Muscle of leg (tissue), 3 donors: ENCODE measurements at regions not wholly inside any gene's neighbourhood (a gene's known extent, or its start where the extent isn't known, plus 50 kb on each side); places are given as distances from the start of the nearest gene placed in this dataset.
A peak's percentile ranks its signal among the peaks of the same experiment; 100 is the strongest.

Experiments
- DNase-seq: peaks from one replicate; pipeline ENCODE4 v3.0.0; 2013
- H3K27ac ChIP-seq: one replicate; pipeline ENCODE4 v1.5.1; 2013; ENCODE audit warnings: mild to moderate bottlenecking, low read length, control low read depth
- H3K27me3 ChIP-seq: one replicate; pipeline ENCODE4 v1.6.1; 2013; ENCODE audit warnings: low read length; ENCODE audit not compliant: control insufficient read depth, insufficient read depth
- H3K36me3 ChIP-seq: one replicate; pipeline ENCODE4 v1.6.1; 2013; ENCODE audit warnings: low read length; ENCODE audit not compliant: control insufficient read depth, insufficient read depth
- H3K4me1 ChIP-seq: one replicate; pipeline ENCODE4 v1.6.1; 2013; ENCODE audit warnings: low read length; ENCODE audit not compliant: control insufficient read depth, insufficient read depth
- H3K4me3 ChIP-seq: one replicate; pipeline ENCODE4 v1.5.1; 2013; ENCODE audit warnings: low read length, control low read depth
- H3K9me3 ChIP-seq: replicated peaks from 2 replicates; pipeline ENCODE4 v1.6.1; 2013; ENCODE audit warnings: low read depth, low read length; ENCODE audit not compliant: control insufficient read depth
- WGBS: methylation state at CpG from one replicate; pipeline ENCODE4 v1.1.5; 2013; ENCODE audit warnings: missing lambda C conversion rate; ENCODE audit not compliant: insufficient coverage; 5-methylcytosine and 5-hydroxymethylcytosine counted together

DNA sequence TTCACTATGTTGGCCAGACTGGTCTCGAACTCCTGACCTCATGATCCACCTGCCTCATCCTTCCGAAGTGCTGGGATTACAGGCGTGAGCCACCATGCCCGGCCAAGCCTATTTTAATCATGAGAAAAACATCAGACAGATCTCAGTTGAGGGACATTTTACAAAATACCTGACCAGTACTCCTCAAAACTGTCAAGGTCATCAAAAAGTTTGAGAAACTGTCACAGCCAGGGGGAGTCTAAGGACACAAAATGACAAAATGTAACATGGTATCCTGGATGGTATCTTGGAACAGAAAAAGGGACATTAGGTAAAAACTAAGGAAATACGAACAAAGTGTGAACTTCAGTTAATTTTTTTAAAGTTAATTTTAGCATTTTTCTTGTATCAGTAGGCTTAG lies 219.8 kb upstream of the PPP1R3A start:
- no peak overlapping the region for H3K4me3 ChIP-seq
- no peaks in the 10 kb centered on the region for H3K36me3 ChIP-seq
- 77% methylated on average over 3 of the region's 5 CpGs for WGBS
- H3K9me3 ChIP-seq = no peaks in the 10 kb centered on the region
- no peaks in the 10 kb centered on the region for H3K4me1 ChIP-seq
- H3K27ac ChIP-seq = no peak overlapping the region
- DNase-seq = no peak
- no peaks in the 10 kb centered on the region for H3K27me3 ChIP-seq

DNA sequence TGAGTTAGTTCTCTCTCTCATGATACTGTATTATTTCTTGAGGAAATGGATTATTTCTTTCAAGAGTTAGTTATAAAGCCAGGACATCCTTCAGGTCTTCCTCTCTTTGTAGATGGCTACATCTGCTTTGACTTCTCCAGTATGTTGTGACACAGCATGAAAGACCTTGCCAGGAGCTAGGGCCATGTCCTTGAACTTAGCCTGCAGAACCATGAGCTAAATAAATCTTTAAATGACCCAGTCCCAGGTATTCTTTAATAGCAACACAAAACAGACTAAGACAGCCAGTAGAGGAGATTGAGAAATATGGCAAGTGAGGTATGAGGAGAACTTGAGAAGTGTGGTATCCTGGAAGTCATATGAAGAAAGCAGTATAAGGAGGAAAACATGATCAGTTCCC lies 214.9 kb upstream of the PPP1R3A start:
- DNase-seq = no peak
- Histone ChIP-seq H3K4me1 (no peaks in the 10 kb centered on the region), H3K27ac (no peak overlapping the region), H3K36me3 (no peaks in the 10 kb centered on the region), H3K27me3 (no peaks in the 10 kb centered on the region), H3K4me3 (no peak overlapping the region), H3K9me3 (no peaks in the 10 kb centered on the region)

DNA sequence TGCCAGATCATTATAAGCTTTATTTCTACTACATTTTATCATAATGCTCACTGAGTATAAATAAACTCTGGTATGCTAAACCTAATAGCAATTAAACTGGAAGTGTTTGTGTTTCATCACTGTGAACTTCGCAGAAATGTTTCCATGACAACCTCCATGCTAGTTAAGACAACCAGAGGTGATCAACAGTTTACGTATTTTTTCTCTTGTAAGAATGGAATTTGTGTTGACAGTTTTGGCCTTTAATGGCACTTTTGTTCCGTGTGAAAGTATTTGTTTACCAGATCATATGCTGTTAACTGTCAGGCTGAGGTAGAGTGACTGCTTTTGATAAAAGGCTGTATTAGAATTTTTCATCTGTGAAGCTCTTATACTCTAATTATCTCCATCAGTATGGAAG lies 212.1 kb upstream of the PPP1R3A start:
- WGBS = no CpG with 5 or more reads among the region's 3 CpGs
- DNase-seq = no peak

GRCh38 chr7:114128880-114129279 lies 210.1 kb upstream of the PPP1R3A start:
- Histone ChIP-seq H3K36me3 (no peaks in the 10 kb centered on the region), H3K4me1 (no peaks in the 10 kb centered on the region), H3K27me3 (no peaks in the 10 kb centered on the region), H3K27ac (no peak overlapping the region), H3K4me3 (no peak overlapping the region), H3K9me3 (no peaks in the 10 kb centered on the region)
- no CpG with 5 or more reads among the region's 1 CpG for WGBS
- DNase-seq = no peak

More for the DNA sequence above, 212.1 kb upstream of the PPP1R3A start:
- Histone ChIP-seq H3K4me1 (no peaks in the 10 kb centered on the region), H3K4me3 (no peak overlapping the region), H3K9me3 (no peaks in the 10 kb centered on the region), H3K27me3 (no peaks in the 10 kb centered on the region), H3K27ac (no peak overlapping the region), H3K36me3 (no peaks in the 10 kb centered on the region)

DNA sequence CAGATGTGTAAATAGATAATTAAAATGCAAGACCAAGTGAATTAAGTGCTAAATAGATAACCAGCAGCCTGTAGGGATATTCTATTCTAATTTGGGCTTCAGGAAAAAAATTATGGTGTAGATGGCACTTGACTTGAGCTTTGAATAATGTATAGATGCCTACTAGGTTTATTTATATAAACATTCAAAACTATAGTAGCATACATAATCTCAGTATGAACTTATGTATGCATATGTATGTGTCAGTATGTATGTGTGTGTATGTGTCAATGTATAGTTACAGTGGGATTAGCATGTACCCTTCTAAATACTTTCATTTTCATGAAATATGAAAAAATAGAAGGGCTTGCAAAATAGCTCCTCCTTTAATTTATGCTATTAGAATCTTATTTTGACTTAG lies 207.3 kb upstream of the PPP1R3A start:
- Histone ChIP-seq H3K27me3 (no peaks in the 10 kb centered on the region), H3K4me1 (no peaks in the 10 kb centered on the region), H3K9me3 (no peaks in the 10 kb centered on the region), H3K36me3 (no peaks in the 10 kb centered on the region), H3K27ac (no peak overlapping the region), H3K4me3 (no peak overlapping the region)
- DNase-seq = no peak

DNA sequence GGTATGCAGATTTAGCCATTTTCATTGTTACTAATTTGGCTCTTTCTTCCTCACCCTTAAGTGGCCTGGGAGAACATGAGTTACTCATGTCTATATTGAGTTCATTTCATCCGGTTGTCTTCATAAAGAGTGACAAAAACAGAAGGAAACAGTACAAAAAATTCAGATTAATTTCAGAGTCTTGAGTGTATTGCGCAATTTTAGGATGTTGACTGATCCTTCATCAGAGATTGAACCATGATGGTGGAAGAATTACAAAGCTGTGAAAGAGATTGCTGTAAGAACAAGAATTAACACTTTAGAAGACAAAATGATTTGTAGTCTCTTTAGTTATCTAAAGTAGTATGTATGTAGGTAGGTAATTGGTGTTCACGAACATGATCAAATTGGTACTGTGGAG lies 194.0 kb upstream of the PPP1R3A start:
- WGBS = no CpG with 5 or more reads among the region's 3 CpGs
- Histone ChIP-seq H3K4me1 (no peaks in the 10 kb centered on the region), H3K9me3 (no peaks in the 10 kb centered on the region), H3K4me3 (no peak overlapping the region), H3K27me3 (no peaks in the 10 kb centered on the region), H3K36me3 (no peaks in the 10 kb centered on the region), H3K27ac (no peak overlapping the region)
- no peak for DNase-seq

DNA sequence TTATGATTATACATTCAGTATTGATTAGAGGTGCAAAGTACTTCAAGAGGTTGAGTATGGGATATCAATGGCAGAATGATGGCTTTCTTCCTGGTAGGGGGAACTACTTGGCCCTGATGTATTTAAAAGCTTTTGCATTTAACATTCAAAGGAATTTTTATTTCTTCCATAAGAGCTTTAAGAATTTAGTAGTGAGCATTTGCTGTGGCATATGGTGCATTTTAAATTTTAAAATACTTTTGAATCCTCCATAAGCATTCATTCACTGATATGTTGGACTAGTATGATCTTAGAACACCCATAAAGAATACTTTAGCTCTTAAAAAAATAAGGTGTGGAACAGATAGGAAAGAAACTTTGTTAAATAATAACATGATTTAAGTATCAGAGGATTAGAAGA lies 191.9 kb upstream of the PPP1R3A start:
- Histone ChIP-seq H3K9me3 (no peaks in the 10 kb centered on the region), H3K27me3 (no peaks in the 10 kb centered on the region), H3K4me3 (no peak overlapping the region), H3K27ac (no peak overlapping the region), H3K4me1 (peaks cover 2% of the 10 kb centered on the region), H3K36me3 (no peaks in the 10 kb centered on the region)
- DNase-seq = no peak

GRCh38 chr7:114109721-114110120 lies 190.9 kb upstream of the PPP1R3A start:
- DNase-seq = no peak
- no peak overlapping the region for H3K27ac ChIP-seq
- H3K4me1 ChIP-seq = peaks cover 2% of the 10 kb centered on the region
- H3K4me3 ChIP-seq = no peak overlapping the region
- no peaks in the 10 kb centered on the region for H3K36me3 ChIP-seq
- H3K9me3 ChIP-seq = no peaks in the 10 kb centered on the region
- no peaks in the 10 kb centered on the region for H3K27me3 ChIP-seq

DNA sequence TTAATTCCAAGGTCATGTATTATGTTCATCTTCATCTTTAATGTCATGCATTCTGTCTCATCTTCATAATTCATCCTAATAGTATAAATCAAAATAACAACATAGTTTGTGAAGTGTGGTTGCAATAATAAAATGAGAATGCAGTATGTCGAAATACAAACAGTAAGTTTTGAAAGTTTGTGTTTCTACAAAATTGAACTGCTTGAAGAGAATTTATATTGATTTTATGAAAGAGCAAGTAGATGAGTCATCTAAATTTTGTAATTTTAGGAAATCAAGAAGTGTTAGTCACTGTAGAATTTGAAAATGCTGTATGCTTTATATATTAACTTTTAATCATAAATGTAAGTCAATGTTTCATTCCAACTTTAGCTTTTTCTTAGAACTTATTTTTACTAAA lies 190.5 kb upstream of the PPP1R3A start:
- no peak for DNase-seq
- WGBS = no CpG with 5 or more reads among the region's 1 CpG
- Histone ChIP-seq H3K9me3 (no peaks in the 10 kb centered on the region), H3K36me3 (no peaks in the 10 kb centered on the region), H3K27ac (no peak overlapping the region), H3K4me1 (peaks cover 2% of the 10 kb centered on the region), H3K4me3 (no peak overlapping the region), H3K27me3 (no peaks in the 10 kb centered on the region)

- Histone ChIP-seq H3K36me3 (no peaks in the 10 kb centered on the region), H3K4me3 (no peak overlapping the region), H3K4me1 (peaks cover 2% of the 10 kb centered on the region), H3K27ac (no peak overlapping the region), H3K27me3 (no peaks in the 10 kb centered on the region), H3K9me3 (no peaks in the 10 kb centered on the region)
- no peak for DNase-seq
These were observed 189.7 kb upstream of the PPP1R3A start for GRCh38 chr7:114108510-114108909.

DNA sequence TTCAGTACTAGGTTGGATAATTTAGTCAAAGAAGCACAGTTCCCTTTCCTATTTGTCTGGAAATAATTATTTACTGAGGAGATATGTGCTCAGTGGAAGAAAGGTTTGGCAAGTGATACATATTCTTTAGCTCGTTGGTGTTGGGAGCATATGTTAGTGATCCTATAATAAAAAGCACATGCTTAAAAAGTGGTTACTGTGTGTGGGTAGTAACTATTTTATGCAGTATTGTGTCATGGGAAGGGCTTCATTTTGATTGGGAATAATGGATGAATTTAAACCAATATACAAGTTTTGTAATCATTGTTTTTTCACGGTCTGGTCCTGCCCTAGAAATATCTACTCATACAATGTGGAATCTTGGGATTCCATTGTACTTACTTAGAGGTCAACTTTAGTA lies 188.7 kb upstream of the PPP1R3A start:
- Histone ChIP-seq H3K4me1 (peaks cover 2% of the 10 kb centered on the region), H3K4me3 (no peak overlapping the region), H3K27me3 (no peaks in the 10 kb centered on the region), H3K36me3 (no peaks in the 10 kb centered on the region), H3K9me3 (no peaks in the 10 kb centered on the region), H3K27ac (no peak overlapping the region)
- peak; percentile 34 for DNase-seq
- 33% methylated on average over 1 of the region's 2 CpGs for WGBS
